D721Med (cell line): ENCODE measurements at regions not wholly inside any gene's neighbourhood (a gene's known extent, or its start where the extent isn't known, plus 50 kb on each side); places are given as distances from the start of the nearest gene placed in this dataset.

Source experiments
- DNase-seq: peaks from one replicate; pipeline ENCODE4 v3.0.0; 2011; ENCODE audit warnings: low spot score; ENCODE audit not compliant: insufficient read length
- FAIRE-seq: peaks from 2 replicates; lab custom pipeline; 2011; peaks lifted over from hg19 to GRCh38; lab: Jason Lieb, UNC
- TF ChIP-seq, protein P1 (sequence below): IDR thresholded peaks from 2 replicates; pipeline ENCODE4 v1.5.1; 2012; ENCODE audit warnings: mild to moderate bottlenecking, control low read depth; ENCODE audit not compliant: insufficient read depth; ENCODE audit errors: missing control alignments

DNA sequence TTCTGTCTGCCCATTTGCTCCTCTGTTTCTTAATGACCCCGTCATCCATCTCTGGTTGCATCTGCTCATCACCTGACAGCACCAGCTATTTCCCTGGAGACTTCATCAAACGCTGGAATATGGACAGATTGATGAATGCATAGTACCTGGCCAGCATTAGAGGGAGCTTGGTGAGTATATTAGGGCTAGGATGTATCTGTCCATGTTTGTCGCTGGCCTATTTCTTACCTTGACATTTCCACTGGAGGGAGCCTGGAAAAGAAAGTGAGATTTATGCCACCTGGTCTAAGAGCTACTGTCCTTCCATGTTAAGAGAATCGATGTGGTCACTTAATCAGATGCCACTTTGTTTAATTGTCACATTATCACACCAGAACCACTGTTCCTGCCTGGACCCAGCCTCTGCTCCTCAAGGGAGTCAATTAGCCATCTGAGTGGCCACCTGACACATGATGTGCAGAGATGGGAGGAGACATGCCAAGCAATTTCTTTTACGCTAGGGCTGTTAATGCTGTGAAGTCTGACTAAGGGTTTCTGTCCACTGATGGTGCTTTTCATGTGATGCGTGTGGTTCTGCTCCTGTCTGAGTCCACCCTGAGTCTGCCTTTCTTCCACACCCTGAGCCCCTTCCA is 75.3 kb upstream of the SFSWAP start:
- TF ChIP-seq, protein P1, sequence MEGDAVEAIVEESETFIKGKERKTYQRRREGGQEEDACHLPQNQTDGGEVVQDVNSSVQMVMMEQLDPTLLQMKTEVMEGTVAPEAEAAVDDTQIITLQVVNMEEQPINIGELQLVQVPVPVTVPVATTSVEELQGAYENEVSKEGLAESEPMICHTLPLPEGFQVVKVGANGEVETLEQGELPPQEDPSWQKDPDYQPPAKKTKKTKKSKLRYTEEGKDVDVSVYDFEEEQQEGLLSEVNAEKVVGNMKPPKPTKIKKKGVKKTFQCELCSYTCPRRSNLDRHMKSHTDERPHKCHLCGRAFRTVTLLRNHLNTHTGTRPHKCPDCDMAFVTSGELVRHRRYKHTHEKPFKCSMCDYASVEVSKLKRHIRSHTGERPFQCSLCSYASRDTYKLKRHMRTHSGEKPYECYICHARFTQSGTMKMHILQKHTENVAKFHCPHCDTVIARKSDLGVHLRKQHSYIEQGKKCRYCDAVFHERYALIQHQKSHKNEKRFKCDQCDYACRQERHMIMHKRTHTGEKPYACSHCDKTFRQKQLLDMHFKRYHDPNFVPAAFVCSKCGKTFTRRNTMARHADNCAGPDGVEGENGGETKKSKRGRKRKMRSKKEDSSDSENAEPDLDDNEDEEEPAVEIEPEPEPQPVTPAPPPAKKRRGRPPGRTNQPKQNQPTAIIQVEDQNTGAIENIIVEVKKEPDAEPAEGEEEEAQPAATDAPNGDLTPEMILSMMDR, result no peak
- DNase-seq (no peak), FAIRE-seq (no peak)

DNA sequence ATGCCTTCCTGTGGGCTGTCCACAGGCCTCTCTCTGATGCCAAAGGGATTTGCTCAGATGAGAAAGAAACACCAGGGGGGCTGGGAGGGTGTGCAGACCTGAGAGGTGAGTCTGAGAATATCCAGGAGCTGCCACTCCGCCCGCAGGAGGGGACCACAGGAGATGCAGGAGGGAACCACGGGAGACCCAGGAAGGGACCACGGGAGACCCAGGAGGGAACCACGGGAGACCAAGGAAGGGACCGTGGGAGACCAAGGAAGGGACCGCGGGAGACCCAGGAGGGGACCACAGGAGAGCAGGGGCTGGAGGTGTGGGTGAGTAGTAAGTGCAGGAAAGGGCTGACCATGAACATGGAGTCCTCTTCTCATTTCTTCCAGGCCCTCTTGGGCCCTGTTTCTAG is 74.6 kb upstream of the SFSWAP start:
- TF ChIP-seq, protein P1, result no peak
- DNase-seq, result no peak
- no peak for FAIRE-seq

DNA sequence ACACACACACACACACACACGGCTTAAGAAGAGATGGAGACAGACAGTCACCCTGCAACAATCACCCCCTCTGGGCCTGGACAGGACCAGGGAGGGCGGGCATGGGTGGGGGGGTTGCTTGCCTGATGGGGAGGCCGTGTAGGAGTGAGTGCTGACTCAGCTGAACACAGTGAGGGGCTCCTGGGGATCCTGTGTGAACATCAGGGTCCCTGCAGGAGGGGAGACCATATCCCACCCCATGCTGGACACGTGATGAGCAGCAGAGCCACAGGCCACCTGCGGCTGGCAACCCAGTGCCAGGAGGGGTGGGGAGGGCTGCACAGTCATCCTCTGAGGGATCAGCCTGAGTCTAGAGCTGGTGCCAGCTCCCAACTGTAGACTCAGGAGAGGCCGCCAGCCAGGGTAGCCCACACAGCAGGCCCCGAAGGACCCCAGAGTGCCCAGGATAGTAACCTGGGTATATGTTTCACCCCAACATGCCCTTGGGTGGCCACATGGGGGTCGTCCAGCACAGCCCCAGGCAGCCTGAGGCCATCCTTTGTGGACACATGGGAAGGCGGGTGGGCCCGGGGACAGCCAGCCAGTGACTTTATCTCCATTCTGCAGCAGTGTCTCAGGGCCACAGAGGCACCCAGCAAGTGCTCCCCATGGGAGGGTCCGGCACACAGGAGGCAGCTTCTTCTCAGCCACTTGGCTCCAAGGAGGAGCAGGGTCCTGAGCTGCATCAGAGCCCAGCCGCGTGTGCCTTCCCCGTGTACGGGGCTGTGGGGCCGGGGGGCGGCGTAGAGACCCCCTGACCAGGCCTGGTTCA is 73.7 kb upstream of the SFSWAP start:
- TF ChIP-seq, protein P1, result no peak
- DNase-seq, result no peak
- FAIRE-seq, result no peak

DNA sequence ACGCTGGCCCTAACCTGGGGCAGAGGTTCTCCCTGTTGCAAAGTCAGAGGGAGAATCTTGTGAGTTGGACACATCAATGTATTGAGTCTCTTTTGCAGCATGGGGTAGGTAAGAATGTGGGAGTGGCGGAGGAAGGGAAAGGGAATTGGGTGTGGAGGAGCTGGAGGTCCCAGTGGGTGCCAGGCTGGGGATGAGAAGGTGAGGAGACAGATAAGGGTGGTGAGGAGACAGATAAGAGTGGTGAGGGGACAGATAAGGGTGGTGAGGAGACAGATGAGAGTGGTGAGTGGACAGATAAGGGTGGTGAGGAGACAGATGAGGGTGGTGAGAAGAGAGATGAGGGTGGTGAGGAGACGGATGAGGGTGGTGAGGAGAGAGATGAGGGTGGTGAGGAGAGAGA is 72.9 kb upstream of the SFSWAP start:
- no peak for DNase-seq
- FAIRE-seq, result no peak
- TF ChIP-seq, protein P1, result no peak

DNA sequence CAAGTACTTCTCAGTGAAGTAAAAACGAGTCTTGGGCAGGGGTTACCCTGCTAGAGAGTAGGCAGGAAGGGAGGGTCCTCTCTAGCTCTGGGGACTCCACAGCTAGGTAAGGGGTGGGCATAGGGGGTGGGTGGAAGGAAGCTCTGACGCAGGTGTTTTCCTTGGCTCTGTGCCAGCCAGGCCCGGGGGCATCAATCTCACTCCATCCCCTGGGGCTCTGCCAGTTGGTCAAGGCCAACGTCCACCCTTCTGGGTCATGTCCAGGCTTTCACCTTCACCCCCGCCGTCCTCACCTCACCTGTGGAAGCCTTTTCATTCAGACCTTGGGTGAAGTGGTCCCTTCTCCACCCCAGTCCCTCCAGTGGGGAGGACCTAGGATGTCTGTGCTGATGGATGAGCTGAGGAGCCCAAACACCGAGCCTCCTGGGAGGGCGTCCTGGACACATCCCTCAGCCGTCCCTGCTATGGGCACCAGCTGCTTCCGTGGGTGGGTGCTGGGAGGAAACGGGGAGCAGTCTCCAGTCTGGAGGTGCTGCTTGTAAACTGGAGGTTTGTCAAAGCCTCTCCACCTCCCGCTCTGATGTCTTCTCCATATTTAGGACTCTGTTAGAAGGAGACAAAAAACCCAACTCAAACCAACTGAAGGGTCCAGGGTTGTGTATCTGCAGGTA is 71.5 kb upstream of the SFSWAP start:
- FAIRE-seq (no peak), DNase-seq (no peak)
- TF ChIP-seq, protein P1, result no peak

DNA sequence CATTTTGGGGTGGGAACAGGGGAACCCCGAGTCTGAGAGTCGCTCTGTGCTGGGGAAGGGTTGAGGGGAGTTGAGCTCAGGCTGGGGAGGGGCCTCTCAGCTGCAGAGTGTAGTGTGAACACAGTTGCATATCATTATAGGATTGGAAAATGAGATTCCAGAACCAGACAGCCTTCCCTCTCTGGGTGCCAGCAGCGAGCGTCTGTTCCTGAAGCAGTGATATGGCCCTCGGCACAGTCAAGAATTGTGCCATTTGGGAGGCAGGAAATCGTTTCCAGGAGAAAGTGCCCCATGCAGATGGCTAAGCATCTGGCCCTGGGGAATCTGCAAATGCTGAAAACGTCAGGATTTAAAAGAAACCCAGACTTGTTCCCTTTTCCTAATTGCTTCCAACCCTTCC is 70.4 kb upstream of the SFSWAP start:
- no peak for FAIRE-seq
- no peak for DNase-seq
- TF ChIP-seq, protein P1, result no peak
